A549 (cell line): ENCODE measurements at regions not wholly inside any gene's neighbourhood (a gene's known extent, or its start where the extent isn't known, plus 50 kb on each side); places are given as distances from the start of the nearest gene placed in this dataset.

Experiments used
- ATAC-seq, 2 experiments: fragments of 200-7000 bp in 1 of 2; fragments of >200 bp in 1 of 2; cut with Nextera tagmentation in 1 of 2; cut with Tn5 transposase in 1 of 2; 3 replicates each; pipeline versions ENCODE4 v1.8.0 to v1.9.1; 2018 to 2020; ENCODE audit warnings: mild to moderate bottlenecking in 1 of 2, moderate library complexity in 1 of 2
- CTCF ChIA-PET: fragments of 300-600 bp; sonication (Branson Sonifier 250); formaldehyde crosslinking; extraction: SDS; loops from one replicate; lab custom pipeline; 2021; ENCODE audit warnings: antibody characterized with exemption, inconsistent platforms; lab: Yijun Ruan, JAX
- POLR2A ChIA-PET: fragments of 350-600 bp; formaldehyde crosslinking; extraction: SDS; loops from one replicate; lab custom pipeline; 2021; ENCODE audit warnings: antibody characterized with exemption, inconsistent platforms; lab: Yijun Ruan, JAX
- DNase-seq, 2 experiments: peaks; one replicate each; pipeline versions ENCODE4 v3.0.0 to v3.0.0-alpha.2; 2011 to 2016; ENCODE audit warnings: low read depth in 1 of 2, low spot score in 1 of 2
- FAIRE-seq: peaks from 2 replicates; lab custom pipeline; 2011; peaks lifted over from hg19 to GRCh38; lab: Jason Lieb, UNC
- H3K27ac ChIP-seq, 2 experiments: fragments of >200 bp; sonication (Bioruptor Twin); formaldehyde crosslinking; 3 replicates each; pipeline ENCODE4 v1.5.1; 2016 to 2017
- H3K4me1 ChIP-seq: fragments of >200 bp; sonication (Bioruptor Twin); formaldehyde crosslinking; 3 replicates; pipeline ENCODE4 v1.6.1; 2016
- H3K4me2 ChIP-seq: fragments of >200 bp; sonication (Bioruptor Twin); formaldehyde crosslinking; 3 replicates; pipeline ENCODE4 v1.6.1; 2016
- H3K4me3 ChIP-seq: fragments of >200 bp; sonication (Bioruptor Twin); formaldehyde crosslinking; 3 replicates; pipeline ENCODE4 v1.5.1; 2016
- H3K9me3 ChIP-seq: fragments of >200 bp; sonication (Bioruptor Twin); formaldehyde crosslinking; 3 replicates; pipeline ENCODE4 v1.6.1; 2016
- CHD2 ChIP-seq: fragments of 150-350 bp; IDR thresholded peaks from 2 replicates; pipeline ENCODE4 v1.6.1; 2014; ENCODE audit warnings: low read length; ENCODE audit not compliant: partially characterized antibody
- EHF ChIP-seq: fragments of 250-450 bp; sonication (Bioruptor Pico); IDR thresholded peaks from 2 replicates; pipeline ENCODE4 v1.5.0; 2020; ENCODE audit warnings: mild to moderate bottlenecking
- EP300 ChIP-seq, 2 experiments: fragments of >200 bp; sonication (Bioruptor Twin); formaldehyde crosslinking; IDR thresholded peaks; 2 replicates in 1 of 2; 3 replicates in 1 of 2; pipeline ENCODE4 v1.6.1; 2016 to 2017
- FOSL2 ChIP-seq, 2 experiments: fragments of 450-650 bp in 1 of 2; fragments of >200 bp in 1 of 2; sonication (Bioruptor Twin) in 1 of 2; formaldehyde crosslinking; IDR thresholded peaks; 2 replicates each; pipeline versions ENCODE4 v1.5.0 to v1.6.1; 2016 to 2020; ENCODE audit warnings: mild to moderate bottlenecking in 1 of 2, moderate library complexity in 1 of 2
- FOXS1 ChIP-seq: fragments of 250-450 bp; sonication (Bioruptor Pico); IDR thresholded peaks from 2 replicates; pipeline ENCODE4 v1.5.0; 2020; ENCODE audit warnings: mild to moderate bottlenecking, moderate library complexity
- HDAC2 ChIP-seq: fragments of 200-600 bp; sonication (generic); IDR thresholded peaks from 2 replicates; pipeline ENCODE4 v1.6.1; 2016
- HMGXB4 ChIP-seq: fragments of 250-450 bp; sonication (Bioruptor Pico); IDR thresholded peaks from 2 replicates; pipeline ENCODE4 v1.5.0; 2021; ENCODE audit warnings: mild to moderate bottlenecking, moderate library complexity, borderline replicate concordance
- HOXB5 ChIP-seq: fragments of 250-450 bp; sonication (Bioruptor Pico); IDR thresholded peaks from 2 replicates; pipeline ENCODE4 v1.5.0; 2020; ENCODE audit warnings: mild to moderate bottlenecking, moderate library complexity
- JUN ChIP-seq, 2 experiments: fragments of >200 bp; sonication (Bioruptor Twin); formaldehyde crosslinking; IDR thresholded peaks; 2 replicates in 1 of 2; 3 replicates in 1 of 2; pipeline ENCODE4 v1.6.1; 2016 to 2017
- MAX ChIP-seq: IDR thresholded peaks from 2 replicates; pipeline ENCODE4 v1.6.1; 2012
- MAZ ChIP-seq: fragments of 150-350 bp; IDR thresholded peaks from 2 replicates; pipeline ENCODE4 v1.6.1; 2014; ENCODE audit warnings: antibody characterized with exemption, low read depth, low read length, borderline replicate concordance
- NFE2L2 ChIP-seq: fragments of 150-350 bp; conservative IDR thresholded peaks from 2 replicates; pipeline ENCODE4 v1.6.1; 2014; ENCODE audit warnings: low read length
- NPAS2 ChIP-seq: fragments of 250-450 bp; sonication (Bioruptor Pico); IDR thresholded peaks from 2 replicates; pipeline ENCODE4 v1.8.0; 2022; ENCODE audit warnings: mild to moderate bottlenecking, moderate library complexity, borderline replicate concordance
- POLR2AphosphoS2 ChIP-seq: conservative IDR thresholded peaks from 2 replicates; pipeline ENCODE4 v1.6.1; 2012; ENCODE audit warnings: low read length, improper control_type of control experiment, inconsistent platforms
- RAD21 ChIP-seq, 2 experiments: fragments of >200 bp in 1 of 2; sonication (Bioruptor Twin) in 1 of 2; formaldehyde crosslinking in 1 of 2; IDR thresholded peaks in 1 of 2; conservative IDR thresholded peaks in 1 of 2; 2 replicates in 1 of 2; 3 replicates in 1 of 2; pipeline ENCODE4 v1.6.1; 2012 to 2018; ENCODE audit warnings: inconsistent platforms in 1 of 2
- RARB ChIP-seq: fragments of 250-450 bp; sonication (Bioruptor Pico); IDR thresholded peaks from 2 replicates; pipeline ENCODE4 v1.8.0; 2021; ENCODE audit warnings: mild to moderate bottlenecking, moderate library complexity
- SREBF2 ChIP-seq: fragments of 450-650 bp; IDR thresholded peaks from 2 replicates; pipeline ENCODE4 v1.6.1; 2014; ENCODE audit warnings: mild to moderate bottlenecking, moderate library complexity
- ZC3H11A ChIP-seq: fragments of 450-650 bp; IDR thresholded peaks from 2 replicates; pipeline ENCODE4 v1.6.1; 2014; ENCODE audit warnings: antibody characterized with exemption, mild to moderate bottlenecking
- WGBS: methylation state at CpG from one replicate; pipeline ENCODE4 v1.1.6; 2017; ENCODE audit errors: missing lambda C conversion rate; 5-methylcytosine and 5-hydroxymethylcytosine counted together
- TF ChIP-seq, protein P1 (sequence below): fragments of 450-650 bp; IDR thresholded peaks from 2 replicates; pipeline ENCODE4 v1.6.1; 2014; ENCODE audit warnings: antibody characterized with exemption
- TF ChIP-seq, protein P2 (sequence below): fragments of 250-450 bp; sonication (Bioruptor Pico); IDR thresholded peaks from 2 replicates; pipeline ENCODE4 v1.5.0; 2020; ENCODE audit warnings: low read depth, mild to moderate bottlenecking, moderate library complexity
- TF ChIP-seq, protein P3 (sequence below): fragments of 200-600 bp; sonication (generic); IDR thresholded peaks from 2 replicates; pipeline ENCODE4 v1.6.1; 2016; ENCODE audit warnings: antibody characterized with exemption, mild to moderate bottlenecking, moderate library complexity

- FAIRE-seq (no peak), DNase-seq (no peak), ATAC-seq (no peak)
- Histone ChIP-seq H3K4me2 (no peak overlapping the region), H3K4me3 (no peak overlapping the region), H3K4me1 (no peaks in the 10 kb centered on the region), H3K27ac (no peak overlapping the region), H3K9me3 (no peaks in the 10 kb centered on the region)
- 0% methylated on average over 2 of the region's 2 CpGs for WGBS
- ChIA-PET CTCF (interaction anchor here (0.9 kb wide), 1 partner anchor 12 kb away, joined by 3 read pairs; no protein-coding TSS in a partner anchor), POLR2A (no interaction called here)
- TF ChIP-seq, protein P1, sequence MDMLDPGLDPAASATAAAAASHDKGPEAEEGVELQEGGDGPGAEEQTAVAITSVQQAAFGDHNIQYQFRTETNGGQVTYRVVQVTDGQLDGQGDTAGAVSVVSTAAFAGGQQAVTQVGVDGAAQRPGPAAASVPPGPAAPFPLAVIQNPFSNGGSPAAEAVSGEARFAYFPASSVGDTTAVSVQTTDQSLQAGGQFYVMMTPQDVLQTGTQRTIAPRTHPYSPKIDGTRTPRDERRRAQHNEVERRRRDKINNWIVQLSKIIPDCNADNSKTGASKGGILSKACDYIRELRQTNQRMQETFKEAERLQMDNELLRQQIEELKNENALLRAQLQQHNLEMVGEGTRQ = no peak
- TF ChIP-seq CHD2 (no peak), HOXB5 (CRISPR knock-in tag) (no peak), RAD21 (conservative IDR thresholded peaks at IDR 0.05 in 1 of 2, IDR thresholded peaks at IDR 0.05 in 1 of 2) (no peak), NPAS2 (no peak), EP300 (IDR thresholded peaks at IDR 0.05) (no peak), ZC3H11A (no peak), SREBF2 (no peak), RARB (CRISPR knock-in tag) (no peak), EHF (CRISPR knock-in tag) (no peak)
- TF ChIP-seq, protein P2, sequence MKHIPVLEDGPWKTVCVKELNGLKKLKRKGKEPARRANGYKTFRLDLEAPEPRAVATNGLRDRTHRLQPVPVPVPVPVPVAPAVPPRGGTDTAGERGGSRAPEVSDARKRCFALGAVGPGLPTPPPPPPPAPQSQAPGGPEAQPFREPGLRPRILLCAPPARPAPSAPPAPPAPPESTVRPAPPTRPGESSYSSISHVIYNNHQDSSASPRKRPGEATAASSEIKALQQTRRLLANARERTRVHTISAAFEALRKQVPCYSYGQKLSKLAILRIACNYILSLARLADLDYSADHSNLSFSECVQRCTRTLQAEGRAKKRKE (CRISPR knock-in tag) = no peak
- TF ChIP-seq, protein P3, sequence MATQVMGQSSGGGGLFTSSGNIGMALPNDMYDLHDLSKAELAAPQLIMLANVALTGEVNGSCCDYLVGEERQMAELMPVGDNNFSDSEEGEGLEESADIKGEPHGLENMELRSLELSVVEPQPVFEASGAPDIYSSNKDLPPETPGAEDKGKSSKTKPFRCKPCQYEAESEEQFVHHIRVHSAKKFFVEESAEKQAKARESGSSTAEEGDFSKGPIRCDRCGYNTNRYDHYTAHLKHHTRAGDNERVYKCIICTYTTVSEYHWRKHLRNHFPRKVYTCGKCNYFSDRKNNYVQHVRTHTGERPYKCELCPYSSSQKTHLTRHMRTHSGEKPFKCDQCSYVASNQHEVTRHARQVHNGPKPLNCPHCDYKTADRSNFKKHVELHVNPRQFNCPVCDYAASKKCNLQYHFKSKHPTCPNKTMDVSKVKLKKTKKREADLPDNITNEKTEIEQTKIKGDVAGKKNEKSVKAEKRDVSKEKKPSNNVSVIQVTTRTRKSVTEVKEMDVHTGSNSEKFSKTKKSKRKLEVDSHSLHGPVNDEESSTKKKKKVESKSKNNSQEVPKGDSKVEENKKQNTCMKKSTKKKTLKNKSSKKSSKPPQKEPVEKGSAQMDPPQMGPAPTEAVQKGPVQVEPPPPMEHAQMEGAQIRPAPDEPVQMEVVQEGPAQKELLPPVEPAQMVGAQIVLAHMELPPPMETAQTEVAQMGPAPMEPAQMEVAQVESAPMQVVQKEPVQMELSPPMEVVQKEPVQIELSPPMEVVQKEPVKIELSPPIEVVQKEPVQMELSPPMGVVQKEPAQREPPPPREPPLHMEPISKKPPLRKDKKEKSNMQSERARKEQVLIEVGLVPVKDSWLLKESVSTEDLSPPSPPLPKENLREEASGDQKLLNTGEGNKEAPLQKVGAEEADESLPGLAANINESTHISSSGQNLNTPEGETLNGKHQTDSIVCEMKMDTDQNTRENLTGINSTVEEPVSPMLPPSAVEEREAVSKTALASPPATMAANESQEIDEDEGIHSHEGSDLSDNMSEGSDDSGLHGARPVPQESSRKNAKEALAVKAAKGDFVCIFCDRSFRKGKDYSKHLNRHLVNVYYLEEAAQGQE = no peak
These were observed 91.1 kb downstream of the TRIM42 start for GRCh38 chr3:140768941-140769340.

- no peak for FAIRE-seq
- WGBS = 34% methylated on average over 5 of the region's 6 CpGs
- CTCF ChIA-PET = no interaction called here
- no peak for ATAC-seq
- Histone ChIP-seq H3K4me2 (no peak overlapping the region), H3K4me1 (no peaks in the 10 kb centered on the region), H3K27ac (no peak overlapping the region), H3K4me3 (no peak overlapping the region), H3K9me3 (no peaks in the 10 kb centered on the region)
- POLR2A ChIA-PET = no interaction called here
- no peak for DNase-seq
- TF ChIP-seq NFE2L2 (no peak), ZC3H11A (no peak), RAD21 (conservative IDR thresholded peaks at IDR 0.05 in 1 of 2, IDR thresholded peaks at IDR 0.05 in 1 of 2) (no peak), HOXB5 (CRISPR knock-in tag) (no peak), JUN (IDR thresholded peaks at IDR 0.05) (no peak), FOSL2 (IDR thresholded peaks at IDR 0.05) (no peak), FOSL2 (CRISPR knock-in tag; IDR thresholded peaks at IDR 0.05) (no peak), MAZ (no peak), RARB (CRISPR knock-in tag) (no peak), MAX (no peak), HMGXB4 (CRISPR knock-in tag) (no peak), FOXS1 (CRISPR knock-in tag) (no peak), HDAC2 (no peak), POLR2AphosphoS2 (no peak)
These were observed 92.1 kb downstream of the TRIM42 start for GRCh38 chr3:140769951-140770350.
